Stimulated activated CD8-positive, alpha-beta memory T cell treated with anti-CD3 and anti-CD28 coated beads, Interleukin-12 subunit alpha, Interleukin-12 subunit beta, amount 100 ng/mL, for 1 hour (primary cell): ENCODE measurements at regions not wholly inside any gene's neighbourhood (a gene's known extent, or its start where the extent isn't known, plus 50 kb on each side); places are given as distances from the start of the nearest gene placed in this dataset.
"Not testable (repeated sequence)": the region's sequence is repeated elsewhere in the genome, so short reads cannot be mapped to it uniquely, and the experiment has no call there.

Experiments used
- DNase-seq: peaks from one replicate; pipeline ENCODE4 v3.0.0-alpha.2; 2020; ENCODE audit warnings: low read depth

- no peak for DNase-seq
These were observed 258.8 kb upstream of the GBE1 start for GRCh38 chr3:82020282-82020681.

GRCh38 chr3:82015241-82015640, 253.8 kb upstream of the GBE1 start:
- no peak for DNase-seq

- no peak for DNase-seq
These were observed 251.3 kb upstream of the GBE1 start for GRCh38 chr3:82012775-82013174.

GRCh38 chr3:82011336-82011735, 249.9 kb upstream of the GBE1 start:
- DNase-seq, result no peak

- no peak for DNase-seq
These were observed 243.8 kb upstream of the GBE1 start for GRCh38 chr3:82005266-82005665.

- DNase-seq, result no peak
These were observed 242.8 kb upstream of the GBE1 start for GRCh38 chr3:82004266-82004665.

GRCh38 chr3:82002986-82003642, 241.7 kb upstream of the GBE1 start:
- no peak for DNase-seq

GRCh38 chr3:82002491-82002890, 241.0 kb upstream of the GBE1 start:
- no peak for DNase-seq

GRCh38 chr3:82001276-82001923, 240.0 kb upstream of the GBE1 start:
- no peak for DNase-seq

- DNase-seq, result no peak
These were observed 239.3 kb upstream of the GBE1 start for GRCh38 chr3:82000773-82001172.

- no peak for DNase-seq
These were observed 238.9 kb upstream of the GBE1 start for GRCh38 chr3:82000350-82000749.

GRCh38 chr3:81998907-81999306, 237.5 kb upstream of the GBE1 start:
- no peak for DNase-seq

- DNase-seq, result no peak
These were observed 236.8 kb upstream of the GBE1 start for GRCh38 chr3:81998139-81998755.

- DNase-seq, result no peak
These were observed 235.9 kb upstream of the GBE1 start for GRCh38 chr3:81997390-81997789.

GRCh38 chr3:81995329-81995728, 233.9 kb upstream of the GBE1 start:
- no peak for DNase-seq

- no peak for DNase-seq
These were observed 228.3 kb upstream of the GBE1 start for GRCh38 chr3:81989758-81990157.

- DNase-seq, result no peak
These were observed 227.8 kb upstream of the GBE1 start for GRCh38 chr3:81989274-81989673.

GRCh38 chr3:81987412-81987811, 226.0 kb upstream of the GBE1 start:
- DNase-seq, result not testable (repeated sequence)

GRCh38 chr3:81985996-81986723, 224.7 kb upstream of the GBE1 start:
- no peak for DNase-seq

- DNase-seq, result no peak
These were observed 221.9 kb upstream of the GBE1 start for GRCh38 chr3:81983382-81983781.

GRCh38 chr3:81980596-81981494, 219.4 kb upstream of the GBE1 start:
- DNase-seq, result no peak

GRCh38 chr3:81974751-81975150, 213.3 kb upstream of the GBE1 start:
- DNase-seq, result no peak
